ENCODE measurements at regions not wholly inside any gene's neighbourhood (a gene's known extent, or its start where the extent isn't known, plus 50 kb on each side); places are given as distances from the start of the nearest gene placed in this dataset.

DNA sequence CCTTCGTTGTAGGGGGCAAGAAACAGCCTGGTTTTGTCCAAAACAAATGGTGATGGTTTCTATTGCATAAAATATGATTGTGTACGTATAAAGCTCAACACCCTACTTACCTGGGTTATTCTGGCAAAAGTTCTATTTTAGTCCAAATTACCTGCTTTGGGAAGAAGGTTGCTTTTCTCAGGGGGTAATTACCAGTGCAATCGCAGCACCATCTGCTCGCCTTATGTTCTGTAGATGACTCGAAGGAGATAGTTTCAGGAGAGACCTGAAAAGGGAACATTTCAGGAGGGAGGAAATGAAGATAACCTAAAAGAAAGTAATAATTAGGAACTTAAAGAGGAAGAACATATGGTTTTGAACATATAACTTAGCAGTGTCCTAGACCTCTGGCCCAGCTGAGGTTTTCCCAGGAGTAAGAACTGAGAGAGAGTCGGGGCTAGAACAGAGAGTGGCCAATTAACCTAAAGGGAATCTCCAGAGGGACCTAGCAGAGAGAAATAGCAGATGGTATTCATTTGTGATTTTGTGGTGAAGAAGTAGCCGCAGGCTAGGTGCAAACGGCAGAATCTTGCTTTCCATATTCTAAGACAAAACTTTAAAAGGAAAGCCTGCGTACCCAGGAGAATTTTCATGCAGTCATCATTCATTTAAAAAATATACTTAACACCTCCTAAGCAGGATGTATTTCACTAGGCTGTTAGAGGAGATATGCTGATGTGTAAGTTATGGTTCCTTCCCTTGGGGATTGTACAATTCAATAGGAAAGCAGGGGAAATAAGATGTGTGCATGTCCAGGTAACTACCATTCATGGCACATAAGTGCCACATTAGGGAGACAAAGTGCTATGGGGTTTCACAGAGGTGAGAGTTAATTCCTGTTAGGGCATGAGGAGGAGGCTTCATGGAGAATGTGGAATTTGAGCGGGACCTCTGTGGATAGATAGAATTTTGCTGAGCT is 113.0 kb upstream of the SLC10A2 start:
- DNase-seq: no peak

DNA sequence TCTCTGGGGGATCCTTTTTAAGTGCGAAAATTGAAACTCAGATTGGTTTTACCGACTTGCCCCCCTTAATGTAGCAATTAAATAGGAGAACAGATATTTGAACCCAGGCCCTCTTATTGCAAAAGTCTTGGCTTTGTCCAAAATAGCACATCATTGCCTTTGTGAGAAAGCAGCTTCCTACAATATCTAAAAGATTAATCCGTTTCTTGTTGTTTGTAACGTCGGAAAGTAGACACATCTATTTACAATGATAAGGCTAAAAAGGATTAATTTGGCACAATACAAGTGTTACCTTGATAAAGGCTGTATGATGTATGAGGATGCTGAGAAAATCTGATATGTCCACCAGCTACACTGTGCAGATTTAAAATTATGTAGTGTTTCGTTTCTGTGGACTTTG is 108.7 kb upstream of the SLC10A2 start:
- no peak for DNase-seq

DNA sequence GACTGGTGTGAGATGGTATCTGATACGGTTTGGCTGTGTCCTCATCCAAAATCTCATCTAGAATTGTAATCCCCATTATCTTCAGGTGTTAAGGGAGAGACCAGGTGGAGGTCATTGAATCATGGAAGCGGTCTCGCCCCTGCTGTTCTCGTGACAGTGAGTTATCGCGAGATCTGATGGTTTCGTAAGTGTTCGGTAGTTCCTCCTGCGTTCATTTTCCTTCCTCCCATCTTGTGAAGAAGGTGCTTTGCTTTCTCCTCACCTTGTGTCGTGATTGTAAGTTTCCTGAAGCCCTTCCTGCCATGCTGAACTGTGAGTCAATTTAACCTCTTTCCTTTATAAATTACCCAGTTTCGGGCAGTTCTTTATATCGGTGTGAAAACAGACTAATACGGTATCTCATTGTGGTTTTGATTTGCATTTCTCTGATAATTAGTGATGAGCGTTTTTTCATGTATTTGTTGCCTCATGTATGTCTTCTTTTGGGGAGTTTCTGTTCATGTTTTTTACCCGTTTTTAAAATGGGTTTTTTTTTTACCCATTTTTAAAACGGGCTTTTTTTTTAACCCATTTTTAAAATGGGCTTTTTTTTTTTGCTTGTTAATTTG is 102.8 kb upstream of the SLC10A2 start:
- no peak for DNase-seq

DNA sequence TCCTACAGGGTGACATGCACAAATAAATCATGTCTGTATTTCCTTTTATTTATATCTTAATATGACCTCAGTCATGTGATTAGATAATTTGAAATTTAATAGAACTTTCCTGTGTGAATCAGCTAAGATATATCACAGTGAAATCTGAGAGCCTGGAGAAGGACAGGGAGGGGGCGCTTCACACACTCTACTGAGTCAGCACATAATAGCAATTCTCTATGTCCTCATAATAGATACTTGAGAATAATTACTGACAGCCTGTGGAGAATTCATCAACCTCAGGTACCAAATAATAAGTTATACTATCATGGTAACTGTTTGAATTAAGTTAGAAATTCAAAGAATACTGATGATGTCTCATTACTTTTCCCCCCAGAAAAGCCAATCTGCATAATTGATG is 98.0 kb upstream of the SLC10A2 start:
- no peak for DNase-seq

DNA sequence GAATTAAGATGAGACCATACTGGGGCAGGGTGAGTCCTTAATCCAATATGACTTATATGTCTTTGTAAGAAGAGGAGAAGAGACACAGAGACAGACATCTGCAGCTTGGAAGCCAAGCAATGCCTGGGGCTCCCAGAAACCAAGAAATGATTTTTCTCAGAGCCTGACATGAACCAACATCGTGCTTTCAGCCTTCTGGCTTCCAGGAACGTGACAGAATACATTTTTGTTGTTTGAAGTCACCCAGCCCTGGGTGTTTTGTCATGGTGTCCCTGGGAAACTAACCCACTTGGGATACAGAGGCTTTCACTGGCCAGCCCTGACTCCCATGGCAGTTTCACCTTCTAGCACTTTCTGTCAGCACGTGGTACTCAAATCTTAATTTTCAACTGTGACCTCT is 95.3 kb upstream of the SLC10A2 start:
- no peak for DNase-seq

DNA sequence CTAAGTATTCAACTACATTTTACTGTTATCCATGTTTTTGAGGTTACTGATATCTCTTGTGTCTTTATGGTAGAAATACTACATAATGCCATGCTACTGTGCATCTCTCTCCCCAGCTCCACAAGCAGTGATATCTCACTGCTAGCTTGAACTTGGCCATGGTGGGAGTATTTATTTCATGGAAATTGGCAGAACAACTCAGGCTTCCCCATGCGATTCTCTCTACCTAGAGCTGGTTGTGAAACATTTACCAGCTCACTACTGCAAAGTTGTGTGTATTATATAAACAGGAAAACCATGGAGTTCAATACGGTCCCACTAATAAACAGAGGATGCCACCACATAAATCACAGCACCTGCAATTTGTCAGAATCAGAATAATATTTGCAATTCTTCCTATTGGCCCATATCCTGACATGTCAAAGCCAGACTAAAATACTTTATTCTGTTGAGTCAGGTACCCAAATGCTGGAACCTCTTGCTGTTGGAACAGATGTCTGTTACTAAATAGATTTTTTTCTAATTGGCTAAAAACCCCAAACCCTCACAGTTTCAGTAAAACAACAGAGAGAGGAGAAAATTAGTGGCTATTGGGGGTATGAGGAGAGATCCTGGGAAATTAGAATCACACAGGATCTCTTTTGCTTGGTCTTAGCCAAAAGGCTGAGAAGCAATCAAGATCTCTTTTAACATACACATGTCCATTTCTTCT is 91.4 kb upstream of the SLC10A2 start:
- DNase-seq: no peak

DNA sequence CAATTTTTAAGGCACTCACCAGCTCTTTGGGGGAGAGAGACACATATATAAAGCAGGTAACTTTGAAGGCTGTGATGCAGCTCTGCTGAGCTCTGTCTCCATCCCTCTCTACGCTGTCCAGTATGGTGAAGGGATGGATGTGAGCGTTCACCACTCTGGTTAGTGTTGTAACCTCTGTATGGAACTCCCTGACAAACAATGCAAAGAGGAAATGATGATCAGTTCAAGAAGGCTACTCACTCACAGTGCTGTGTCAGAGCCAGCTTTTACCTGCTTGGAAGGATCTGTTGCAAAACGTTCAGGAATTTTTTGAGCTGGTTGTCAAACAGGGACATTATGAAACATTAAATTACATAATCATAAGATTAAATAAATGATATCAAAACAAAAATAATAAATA is 90.8 kb upstream of the SLC10A2 start:
- DNase-seq: no peak

DNA sequence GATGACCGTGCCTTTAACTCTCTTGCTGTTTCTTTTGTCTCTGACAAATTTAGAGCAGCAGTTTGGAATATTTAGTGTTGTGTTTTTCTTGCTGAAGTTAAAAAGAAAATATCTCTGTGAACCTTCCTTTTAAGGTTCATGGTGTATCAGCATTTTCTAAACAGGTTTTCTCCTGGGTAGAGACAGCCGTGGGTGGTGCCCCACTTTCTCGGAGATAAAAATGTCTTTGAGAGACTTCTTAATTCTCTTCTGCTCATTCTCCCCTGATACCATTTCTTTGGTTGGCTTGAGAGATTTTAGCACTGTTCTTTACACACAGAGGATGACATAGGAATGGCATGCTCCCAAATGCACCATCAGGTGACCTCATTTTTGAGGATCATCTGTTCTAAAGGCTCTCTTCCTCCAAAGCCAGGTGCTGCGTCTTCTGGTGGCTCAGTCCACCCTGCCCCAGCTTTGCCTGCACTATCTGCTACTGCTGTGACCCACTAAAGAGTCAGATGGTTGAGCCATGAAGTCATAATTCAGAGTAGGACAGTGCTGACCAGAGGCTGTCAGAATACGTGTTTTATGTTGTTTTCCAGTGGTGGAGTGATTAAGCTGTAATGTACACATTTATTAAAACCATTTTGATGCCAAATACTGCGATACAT is 90.3 kb upstream of the SLC10A2 start:
- no peak for DNase-seq

DNA sequence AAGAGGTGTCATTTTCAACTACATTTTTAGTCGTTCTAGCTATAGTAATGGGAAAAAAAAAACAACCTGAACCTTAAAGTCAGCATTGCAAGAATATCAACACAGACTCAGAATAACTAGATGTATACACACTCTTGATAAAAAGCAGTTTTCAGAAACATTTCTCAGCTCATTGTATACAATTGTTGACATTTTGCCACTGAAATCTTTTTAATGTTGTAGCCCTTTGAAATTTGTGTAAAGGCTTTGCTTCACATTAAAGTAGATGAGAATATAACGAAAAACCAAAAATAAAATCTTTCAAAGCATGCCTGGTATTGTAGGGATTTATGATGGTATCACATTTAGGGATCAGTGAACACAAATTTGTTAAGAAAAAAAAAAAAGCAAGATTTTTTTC is 87.2 kb upstream of the SLC10A2 start:
- no peak for DNase-seq

DNA sequence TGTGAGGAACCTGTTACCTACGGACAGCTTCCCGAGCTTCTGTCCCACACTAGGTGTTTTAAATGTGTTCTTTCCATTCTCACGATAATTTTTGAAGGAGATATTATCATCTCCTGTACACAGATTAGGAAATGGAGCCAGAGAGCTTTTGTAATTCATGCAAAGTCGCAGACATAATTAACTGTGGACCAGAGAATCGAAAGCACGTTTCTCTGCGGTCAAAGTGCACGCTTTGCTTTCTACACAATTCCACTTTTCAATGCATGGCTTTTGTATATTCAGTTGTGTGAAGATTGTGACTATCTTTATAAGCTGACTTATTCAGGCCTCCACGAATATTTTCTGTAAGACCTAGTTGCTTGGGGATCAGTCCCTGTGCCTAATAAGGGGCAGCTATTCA is 81.7 kb upstream of the SLC10A2 start:
- DNase-seq: no peak

DNA sequence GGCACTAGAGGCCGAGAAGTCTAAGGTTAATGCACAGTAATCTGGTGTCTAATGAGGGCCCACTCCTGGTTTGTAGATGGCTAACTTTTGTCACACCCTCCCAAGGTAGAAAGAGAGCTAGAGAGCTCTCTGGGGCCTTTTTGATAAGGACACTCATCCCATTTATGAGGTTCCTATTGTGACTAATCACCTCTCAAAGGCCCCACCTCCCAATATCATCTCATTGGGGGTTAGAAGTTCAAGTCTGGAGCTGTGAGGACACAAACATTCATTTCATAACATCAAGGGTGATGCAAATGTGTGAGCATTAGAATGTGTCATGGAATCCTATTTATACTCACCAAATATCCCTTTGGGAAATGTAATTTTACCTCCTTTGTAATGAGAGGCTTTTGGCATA is 79.2 kb upstream of the SLC10A2 start:
- DNase-seq: no peak

DNA sequence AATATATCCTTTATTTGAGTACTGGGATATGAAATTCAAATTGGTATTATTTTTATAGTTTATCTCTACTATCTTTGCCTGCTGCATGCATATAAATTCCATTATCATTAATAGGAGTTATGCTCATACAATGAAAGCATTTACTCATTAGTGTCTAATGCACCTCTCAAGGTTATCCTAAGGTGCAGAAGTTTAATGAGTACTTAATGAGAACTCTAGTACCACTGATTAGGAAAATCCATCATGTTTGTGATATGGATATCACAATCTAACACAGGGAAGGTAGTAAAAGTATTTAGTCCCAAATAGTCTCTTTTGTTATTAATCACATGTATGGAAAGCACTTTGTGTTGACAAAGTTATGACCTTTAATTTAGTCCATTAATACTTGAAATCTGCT is 77.2 kb upstream of the SLC10A2 start:
- DNase-seq: no peak

DNA sequence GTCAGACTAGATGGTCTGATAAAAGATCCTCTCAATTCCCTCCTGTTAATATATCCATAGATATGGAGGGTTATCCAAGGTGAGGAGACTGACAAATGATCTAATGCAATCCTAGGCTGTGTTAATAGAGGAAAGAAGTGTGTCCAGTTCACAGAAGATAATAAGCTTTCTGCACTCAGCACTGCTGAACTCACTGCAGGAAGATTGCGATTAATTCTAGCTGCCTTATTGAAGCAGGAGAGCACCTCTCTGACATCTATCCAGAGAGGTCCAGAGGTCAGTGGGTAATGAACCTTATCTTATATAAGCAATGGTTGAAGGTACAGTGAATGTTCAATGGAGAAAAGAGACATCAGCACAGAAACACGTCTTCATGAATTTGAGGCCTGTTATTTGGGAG is 75.9 kb upstream of the SLC10A2 start:
- DNase-seq: no peak

DNA sequence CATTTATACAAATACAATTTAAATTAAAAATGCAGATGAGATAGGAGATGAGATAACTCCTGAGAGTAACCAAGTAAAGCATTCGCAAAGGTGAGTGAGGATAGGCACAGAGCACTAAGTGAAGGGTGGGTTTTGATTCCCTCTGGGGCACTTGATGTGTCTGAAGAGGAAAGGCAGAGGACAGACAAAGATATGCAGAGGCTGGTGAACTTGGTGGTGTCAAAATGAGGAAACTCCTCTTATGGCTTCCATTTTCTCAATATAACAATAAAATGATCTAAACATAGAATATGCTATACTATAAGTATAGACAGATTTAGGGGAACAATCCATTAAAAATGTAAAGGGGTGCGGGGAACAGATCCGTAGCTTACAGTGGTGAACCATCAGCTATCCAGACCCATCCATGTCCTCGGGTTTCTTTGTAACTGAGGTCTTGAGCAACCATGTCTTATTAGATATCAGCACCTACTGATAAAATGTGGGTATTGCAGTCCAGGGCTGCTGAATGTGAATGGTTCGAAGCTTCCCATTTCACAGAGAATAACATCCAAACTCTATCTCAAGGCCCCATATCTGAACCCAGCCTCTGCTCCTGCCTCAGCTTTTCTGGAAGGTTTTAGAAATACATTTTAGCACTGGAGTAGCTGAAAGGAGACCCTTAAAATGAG is 73.9 kb upstream of the SLC10A2 start:
- no peak for DNase-seq

DNA sequence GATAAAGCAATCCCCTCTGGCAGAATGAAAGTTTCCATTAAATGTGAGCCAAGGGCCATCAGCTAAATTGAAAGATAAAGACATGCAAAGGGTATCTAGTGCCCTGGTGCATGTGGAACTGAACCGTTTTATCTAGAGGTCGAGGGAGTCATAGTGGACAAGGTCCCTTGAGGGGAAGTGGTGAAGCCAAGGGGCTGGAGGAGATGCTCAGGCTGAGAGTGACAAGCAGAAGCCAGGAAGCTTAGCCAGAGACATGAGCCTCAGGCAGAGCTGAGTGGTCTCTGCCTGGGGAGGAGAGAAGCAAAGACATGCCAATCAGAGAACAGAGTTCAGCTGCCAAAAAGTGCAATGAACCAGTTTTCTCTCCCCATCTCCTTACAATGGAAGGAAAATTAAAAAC is 68.1 kb upstream of the SLC10A2 start:
- no peak for DNase-seq

DNA sequence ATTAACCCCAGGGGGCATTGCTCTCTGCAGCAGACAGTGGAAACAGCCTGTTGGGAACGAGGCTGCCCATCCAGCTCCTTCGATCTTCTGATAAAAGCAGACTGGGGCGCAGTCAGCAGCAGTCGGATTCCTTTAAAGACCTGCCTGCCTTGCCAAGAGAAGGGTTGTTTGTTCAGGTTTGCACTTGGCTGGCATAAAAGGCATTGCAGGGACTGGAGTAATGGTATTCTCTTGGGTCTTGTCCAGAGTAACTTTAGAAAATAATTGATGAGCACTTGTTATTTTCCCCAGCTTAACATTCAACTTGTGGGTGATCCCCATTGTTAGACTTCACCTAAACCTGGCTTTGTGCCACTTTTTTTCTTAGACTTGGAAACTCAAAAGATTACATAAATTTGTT is 67.3 kb upstream of the SLC10A2 start:
- no peak for DNase-seq

DNA sequence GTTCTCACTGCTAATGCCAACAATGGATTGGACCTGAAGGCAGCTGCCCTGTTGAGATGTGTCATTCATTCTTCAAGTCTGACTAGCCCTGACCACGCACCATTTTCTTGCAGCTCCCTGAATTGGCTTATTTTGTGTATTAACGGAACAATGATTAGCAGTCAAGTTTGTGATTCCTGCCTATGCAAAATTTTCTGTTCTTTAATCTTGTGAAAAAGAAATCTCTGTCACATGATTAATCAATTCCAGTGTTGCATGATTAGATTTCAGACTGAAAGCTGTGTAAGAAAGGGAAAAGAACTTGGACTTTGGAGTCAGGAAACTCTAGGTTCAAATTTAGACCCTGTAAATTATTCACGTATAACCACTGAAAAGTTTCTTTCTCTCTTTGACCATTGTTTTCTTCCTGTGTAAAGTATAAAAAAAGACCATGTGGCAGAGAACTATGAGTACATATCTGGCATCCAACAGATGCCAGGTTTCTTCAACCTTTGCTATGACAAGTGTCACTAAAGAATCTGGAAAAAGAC is 64.5 kb upstream of the SLC10A2 start:
- DNase-seq: no peak

DNA sequence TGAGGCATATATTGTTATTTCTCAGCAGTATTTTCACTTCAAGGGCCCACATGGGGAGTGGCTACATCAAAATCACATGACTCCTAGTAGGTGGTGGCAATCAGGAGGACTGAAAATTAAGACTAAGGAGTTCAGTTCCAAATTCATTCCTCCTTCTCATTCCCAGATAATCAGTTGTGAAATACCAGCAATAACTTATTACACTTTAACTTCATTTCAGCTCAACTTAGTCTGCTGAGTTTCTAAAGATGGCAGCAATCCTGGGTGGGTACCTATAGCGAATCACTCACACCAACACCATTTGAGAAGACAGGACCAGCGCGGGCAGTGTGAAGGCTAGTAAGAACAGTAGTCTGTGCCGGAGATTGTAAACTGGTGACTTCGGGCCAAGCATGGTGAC is 63.9 kb upstream of the SLC10A2 start:
- DNase-seq: no peak
